Right lobe of liver (tissue), 6 donors: ENCODE measurements at regions not wholly inside any gene's neighbourhood (a gene's known extent, or its start where the extent isn't known, plus 50 kb on each side); places are given as distances from the start of the nearest gene placed in this dataset.

Experiments
- ATAC-seq, 4 donors: fragments of 200-7000 bp; cut with Tn5 transposase; one replicate each; pipeline ENCODE4 v1.9.1; 2020; ENCODE audit warnings: mild to moderate bottlenecking in 4 of 4, moderate library complexity in 4 of 4
- DNase-seq, 3 donors: peaks; one replicate each; pipeline ENCODE4 v3.0.0-alpha.2; 2020
- H3K27ac ChIP-seq, 3 donors: fragments of 200-600 bp; one replicate each; pipeline ENCODE4 v1.8.0; 2022
- H3K27me3 ChIP-seq, 2 donors: fragments of 200-600 bp; one replicate each; pipeline ENCODE4 v1.8.0; 2022
- H3K36me3 ChIP-seq, 4 donors: fragments of 200-600 bp; sonication (generic) in 1 of 4; one replicate each; pipeline versions ENCODE4 v1.5.1 to v1.8.0; 2017 to 2022; ENCODE audit warnings: control low read depth in 1 of 4
- H3K4me1 ChIP-seq, 4 donors: fragments of 200-600 bp; sonication (generic) in 1 of 4; one replicate each; pipeline versions ENCODE4 v1.5.1 to v1.8.0; 2017 to 2022; ENCODE audit warnings: control low read depth in 1 of 4
- H3K4me3 ChIP-seq, 3 donors: fragments of 200-600 bp; one replicate each; pipeline ENCODE4 v1.8.0; 2022
- H3K9me3 ChIP-seq, 4 donors: fragments of 200-600 bp; sonication (generic) in 1 of 4; one replicate each; pipeline versions ENCODE4 v1.5.1 to v1.8.0; 2017 to 2022; ENCODE audit warnings: control low read depth in 1 of 4
- POLR2A ChIP-seq: fragments of 450-650 bp; IDR thresholded peaks from one replicate; pipeline ENCODE4 v1.6.1; 2017; ENCODE audit warnings: antibody characterized with exemption, mild to moderate bottlenecking
- WGBS: methylation state at CpG from one replicate; pipeline ENCODE4 v1.1.6; 2018; ENCODE audit warnings: low coverage, low lambda C conversion rate; ENCODE audit not compliant: insufficient coverage; ENCODE audit errors: missing lambda C conversion rate; 5-methylcytosine and 5-hydroxymethylcytosine counted together
- intact Hi-C, 2 donors: fragments of 100-400 bp; cut with DNase I; formaldehyde crosslinking; loops; one replicate each; pipeline versions ENCODE4 v1.11.2 to v1.14.1; 2022
- TF ChIP-seq, protein P1 (sequence below), 4 donors: fragments of 200-600 bp in 3 of 4; fragments of 450-650 bp in 1 of 4; IDR thresholded peaks; one replicate each; pipeline versions ENCODE4 v1.5.1 to v1.8.0; 2016 to 2022; ENCODE audit warnings: antibody characterized with exemption in 4 of 4, mild to moderate bottlenecking in 2 of 4
- donor health status: DM: no; HTN: yes; CAD: no.
- donor health status: DM: no; HTN: no; CAD: no.
- donor health status: DM: no; HTN: no; CAD: no.
- donor health status: DM: no; HTN: yes; CAD: no.
- donor health status: DM: no; HTN: yes; CAD: no.

DNA sequence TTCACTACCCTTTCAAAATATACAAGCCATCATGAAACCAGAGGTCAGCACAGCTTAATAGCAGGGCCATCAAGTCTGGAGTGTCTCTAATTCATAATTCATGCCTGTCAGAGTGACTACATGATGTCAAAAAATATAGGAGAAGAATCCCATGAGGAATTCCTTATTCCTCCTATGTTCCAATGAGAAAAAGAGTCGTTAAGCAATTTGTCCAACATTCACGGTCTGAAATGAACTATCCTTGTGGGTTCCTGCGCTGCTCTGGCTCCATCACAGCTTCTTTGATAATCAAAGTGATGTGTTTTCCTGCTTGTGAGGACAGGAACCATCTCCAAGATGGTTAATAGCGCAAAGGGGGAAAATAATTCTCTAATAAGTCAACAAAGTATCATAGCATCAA lies 560.4 kb upstream of the KLHL29 start:
- H3K4me3 ChIP-seq = no peak overlapping the region
- intact Hi-C loops = no loop called here
- no peaks in the 10 kb centered on the region for H3K4me1 ChIP-seq
- H3K36me3 ChIP-seq = no peaks in the 10 kb centered on the region
- H3K27ac ChIP-seq = no peak overlapping the region
- no peaks in the 10 kb centered on the region for H3K27me3 ChIP-seq
- ATAC-seq = no peak
- no peaks in the 10 kb centered on the region for H3K9me3 ChIP-seq
- TF ChIP-seq, protein P1, sequence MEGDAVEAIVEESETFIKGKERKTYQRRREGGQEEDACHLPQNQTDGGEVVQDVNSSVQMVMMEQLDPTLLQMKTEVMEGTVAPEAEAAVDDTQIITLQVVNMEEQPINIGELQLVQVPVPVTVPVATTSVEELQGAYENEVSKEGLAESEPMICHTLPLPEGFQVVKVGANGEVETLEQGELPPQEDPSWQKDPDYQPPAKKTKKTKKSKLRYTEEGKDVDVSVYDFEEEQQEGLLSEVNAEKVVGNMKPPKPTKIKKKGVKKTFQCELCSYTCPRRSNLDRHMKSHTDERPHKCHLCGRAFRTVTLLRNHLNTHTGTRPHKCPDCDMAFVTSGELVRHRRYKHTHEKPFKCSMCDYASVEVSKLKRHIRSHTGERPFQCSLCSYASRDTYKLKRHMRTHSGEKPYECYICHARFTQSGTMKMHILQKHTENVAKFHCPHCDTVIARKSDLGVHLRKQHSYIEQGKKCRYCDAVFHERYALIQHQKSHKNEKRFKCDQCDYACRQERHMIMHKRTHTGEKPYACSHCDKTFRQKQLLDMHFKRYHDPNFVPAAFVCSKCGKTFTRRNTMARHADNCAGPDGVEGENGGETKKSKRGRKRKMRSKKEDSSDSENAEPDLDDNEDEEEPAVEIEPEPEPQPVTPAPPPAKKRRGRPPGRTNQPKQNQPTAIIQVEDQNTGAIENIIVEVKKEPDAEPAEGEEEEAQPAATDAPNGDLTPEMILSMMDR (IDR thresholded peaks at IDR 0.05) = no peak
- TF ChIP-seq POLR2A = no peak
- DNase-seq = no peak
- WGBS = 58% methylated on average over 4 of the region's 4 CpGs

DNA sequence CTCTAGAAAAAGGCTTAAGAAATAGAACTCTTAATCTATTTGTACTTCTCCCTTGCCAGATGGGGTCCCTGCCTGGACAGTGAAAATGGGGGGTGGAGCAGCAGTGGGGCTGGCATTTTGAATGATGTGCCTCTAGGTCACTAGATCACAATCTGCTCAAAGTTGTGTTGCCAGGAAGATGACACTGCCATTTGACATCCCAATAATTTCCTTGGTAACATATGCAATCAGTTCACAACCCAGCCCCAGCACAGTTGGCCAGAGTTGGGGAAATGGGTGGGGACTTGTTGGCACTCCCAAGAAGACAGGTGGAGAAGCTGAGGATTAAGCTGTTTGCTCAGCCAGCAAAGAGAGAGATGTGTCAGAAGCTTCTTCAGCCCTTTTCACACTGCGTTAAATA lies 558.3 kb upstream of the KLHL29 start:
- Histone ChIP-seq H3K4me3 (no peak overlapping the region), H3K27me3 (no peaks in the 10 kb centered on the region), H3K9me3 (no peaks in the 10 kb centered on the region), H3K36me3 (no peaks in the 10 kb centered on the region), H3K4me1 (no peaks in the 10 kb centered on the region), H3K27ac (no peak overlapping the region)
- 93% methylated on average over 1 of the region's 1 CpG for WGBS
- intact Hi-C loops = no loop called here
- no peak for ATAC-seq
- TF ChIP-seq, protein P1 (IDR thresholded peaks at IDR 0.05) = no peak
- TF ChIP-seq POLR2A = no peak
- DNase-seq = no peak

DNA sequence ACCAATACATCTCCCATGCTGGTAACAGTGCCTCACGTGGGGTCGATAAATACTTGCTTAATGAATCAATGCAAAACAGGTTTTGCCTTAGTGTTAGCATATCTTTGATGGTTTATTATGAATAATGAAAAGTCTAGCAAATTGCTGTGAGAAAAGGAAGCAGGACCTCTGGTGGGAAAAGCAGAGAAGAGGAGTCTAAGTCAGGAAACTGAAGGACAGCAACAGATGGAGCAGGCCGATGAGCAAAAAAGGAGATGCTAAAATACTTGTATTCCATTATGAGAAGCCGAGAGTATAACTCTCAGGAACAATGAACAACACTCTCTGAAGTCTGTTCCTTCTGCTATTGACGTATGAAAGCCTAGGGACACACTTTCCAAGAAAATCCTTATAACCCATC lies 555.2 kb upstream of the KLHL29 start:
- no peaks in the 10 kb centered on the region for H3K36me3 ChIP-seq
- WGBS = 71% methylated on average over 4 of the region's 5 CpGs
- H3K4me3 ChIP-seq = no peak overlapping the region
- no peaks in the 10 kb centered on the region for H3K9me3 ChIP-seq
- DNase-seq (no peak), ATAC-seq (no peak)
- TF ChIP-seq, protein P1 (IDR thresholded peaks at IDR 0.05) = no peak
- TF ChIP-seq POLR2A = no peak
- intact Hi-C loops = no loop called here
- no peak overlapping the region for H3K27ac ChIP-seq
- H3K27me3 ChIP-seq = no peaks in the 10 kb centered on the region
- H3K4me1 ChIP-seq = no peaks in the 10 kb centered on the region

DNA sequence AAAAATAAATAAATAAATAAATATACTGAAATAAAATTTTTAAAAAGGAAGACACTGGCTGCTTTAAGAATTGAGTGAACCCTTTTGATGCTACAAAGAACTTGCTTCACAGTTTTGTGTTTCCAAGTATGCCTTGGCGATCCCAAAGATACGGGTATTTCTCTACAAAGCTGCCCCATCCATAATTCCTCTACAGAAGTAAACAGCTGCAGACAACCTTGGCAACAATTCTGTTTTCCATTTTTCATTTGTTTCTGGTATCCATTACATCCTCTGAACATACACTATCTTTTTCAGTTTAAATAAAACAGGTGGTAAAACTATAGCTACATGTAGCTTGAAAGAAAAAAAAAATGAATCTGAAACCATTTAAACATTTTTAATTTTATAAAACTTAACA lies 552.8 kb upstream of the KLHL29 start:
- Histone ChIP-seq H3K27ac (no peak overlapping the region), H3K36me3 (no peaks in the 10 kb centered on the region), H3K27me3 (no peaks in the 10 kb centered on the region), H3K4me1 (no peaks in the 10 kb centered on the region), H3K9me3 (no peaks in the 10 kb centered on the region), H3K4me3 (no peak overlapping the region)
- no peak for ATAC-seq
- DNase-seq = no peak
- WGBS = 85% methylated on average over 2 of the region's 2 CpGs
- no peak for TF ChIP-seq POLR2A
- TF ChIP-seq, protein P1 (IDR thresholded peaks at IDR 0.05) = no peak
- intact Hi-C loops = no loop called here

DNA sequence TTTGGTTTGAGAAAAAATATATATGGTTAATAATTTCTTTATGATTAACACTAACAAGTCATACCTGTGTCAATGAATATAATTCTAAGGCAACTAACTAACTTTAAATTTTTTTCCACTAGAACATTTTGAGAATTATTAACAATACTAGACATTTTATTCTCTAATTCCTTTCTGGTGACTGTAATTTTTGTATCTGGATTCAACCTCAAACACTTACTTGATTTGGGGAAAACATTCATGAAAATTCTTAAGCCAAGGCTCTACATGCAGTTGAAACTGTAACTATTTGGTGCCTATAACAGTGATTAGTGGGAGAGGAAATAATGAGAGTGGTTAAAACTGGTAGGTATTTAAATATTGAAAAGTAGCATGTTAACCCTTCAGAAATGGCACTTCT lies 546.5 kb upstream of the KLHL29 start:
- TF ChIP-seq, protein P1 (IDR thresholded peaks at IDR 0.05) = no peak
- TF ChIP-seq POLR2A = no peak
- Histone ChIP-seq H3K36me3 (no peaks in the 10 kb centered on the region), H3K27ac (no peak overlapping the region), H3K27me3 (no peaks in the 10 kb centered on the region), H3K4me1 (no peaks in the 10 kb centered on the region), H3K4me3 (no peak overlapping the region), H3K9me3 (no peaks in the 10 kb centered on the region)
- no peak for DNase-seq
- intact Hi-C loops = no loop called here
- ATAC-seq = no peak
